HepG2 (cell line): ENCODE measurements at regions not wholly inside any gene's neighbourhood (a gene's known extent, or its start where the extent isn't known, plus 50 kb on each side); places are given as distances from the start of the nearest gene placed in this dataset.
"Not testable (repeated sequence)": the region's sequence is repeated elsewhere in the genome, so short reads cannot be mapped to it uniquely, and the experiment has no call there.

ENCODE experiments used
- ARID2 ChIP-seq: sonication (generic); formaldehyde crosslinking; IDR thresholded peaks from 2 replicates; pipeline ENCODE4 v1.8.1; 2022; ENCODE audit warnings: mild to moderate bottlenecking, missing genetic modification reagents, borderline replicate concordance
- GABPA ChIP-seq, 2 experiments: IDR thresholded peaks; 2 replicates each; pipeline ENCODE4 v1.6.1; 2011 to 2016; ENCODE audit warnings: low read depth in 2 of 2, low read length in 1 of 2, missing biosample characterization in 1 of 2, missing genetic modification characterization in 1 of 2
- HNRNPK ChIP-seq: fragments of 200-400 bp; formaldehyde crosslinking; IDR thresholded peaks from 2 replicates; pipeline ENCODE4 v1.6.1; 2018; ENCODE audit warnings: low read length, low read depth, moderate library complexity, mild to moderate bottlenecking; ENCODE audit not compliant: poor library complexity, severe bottlenecking
- MTA1 ChIP-seq: sonication (generic); formaldehyde crosslinking; IDR thresholded peaks from 2 replicates; pipeline ENCODE4 v1.4.0; 2020; ENCODE audit warnings: missing genetic modification reagents, mild to moderate bottlenecking, borderline replicate concordance
- NR2C2 ChIP-seq: sonication (generic); formaldehyde crosslinking; IDR thresholded peaks from 2 replicates; pipeline ENCODE4 v1.4.0; 2020; ENCODE audit warnings: missing genetic modification reagents, mild to moderate bottlenecking, moderate library complexity, borderline replicate concordance
- TF ChIP-seq, protein P1 (sequence below): sonication (generic); formaldehyde crosslinking; IDR thresholded peaks from 2 replicates; pipeline ENCODE4 v1.4.0; 2020; ENCODE audit warnings: missing genetic modification reagents
- TF ChIP-seq, protein P2 (sequence below): sonication (generic); formaldehyde crosslinking; IDR thresholded peaks from 2 replicates; pipeline ENCODE4 v1.5.0; 2020; ENCODE audit warnings: mild to moderate bottlenecking, missing genetic modification reagents, moderate library complexity
- TF ChIP-seq, protein P3 (sequence below): sonication (generic); formaldehyde crosslinking; conservative IDR thresholded peaks from 2 replicates; pipeline ENCODE4 v1.8.0; 2022; ENCODE audit warnings: missing genetic modification reagents
- TF ChIP-seq, protein P4 (sequence below): sonication (generic); formaldehyde crosslinking; IDR thresholded peaks from 2 replicates; pipeline ENCODE4 v1.5.0; 2020; ENCODE audit warnings: mild to moderate bottlenecking, missing genetic modification reagents, borderline replicate concordance

DNA sequence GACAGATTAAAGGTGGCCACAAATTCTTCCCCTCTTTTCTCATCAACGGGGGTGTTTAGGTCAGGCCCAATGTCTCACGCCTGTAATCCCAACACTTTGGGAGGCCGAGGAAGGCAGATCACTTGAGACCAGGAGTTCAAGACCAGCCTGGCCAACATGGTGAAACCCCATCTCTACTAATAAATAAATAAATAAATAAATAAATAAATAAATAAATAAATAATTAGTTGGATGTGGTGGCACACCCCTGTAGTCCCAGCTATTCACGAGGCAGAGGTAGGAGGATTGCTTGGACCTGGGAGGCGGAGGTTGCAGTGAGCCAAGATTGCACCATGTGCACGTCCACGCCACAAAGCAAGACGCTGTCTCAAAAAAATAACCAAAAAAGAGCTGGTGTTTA is 180.7 kb downstream of the FASLG start:
- TF ChIP-seq HNRNPK; GABPA (IDR thresholded peaks at IDR 0.05; ENCODE audit: low read depth, low read length); GABPA (CRISPR knock-in tag; IDR thresholded peaks at IDR 0.05; ENCODE audit: low read depth); NR2C2; MTA1 (CRISPR knock-in tag); ARID2: not testable (repeated sequence)
- TF ChIP-seq, protein P1, sequence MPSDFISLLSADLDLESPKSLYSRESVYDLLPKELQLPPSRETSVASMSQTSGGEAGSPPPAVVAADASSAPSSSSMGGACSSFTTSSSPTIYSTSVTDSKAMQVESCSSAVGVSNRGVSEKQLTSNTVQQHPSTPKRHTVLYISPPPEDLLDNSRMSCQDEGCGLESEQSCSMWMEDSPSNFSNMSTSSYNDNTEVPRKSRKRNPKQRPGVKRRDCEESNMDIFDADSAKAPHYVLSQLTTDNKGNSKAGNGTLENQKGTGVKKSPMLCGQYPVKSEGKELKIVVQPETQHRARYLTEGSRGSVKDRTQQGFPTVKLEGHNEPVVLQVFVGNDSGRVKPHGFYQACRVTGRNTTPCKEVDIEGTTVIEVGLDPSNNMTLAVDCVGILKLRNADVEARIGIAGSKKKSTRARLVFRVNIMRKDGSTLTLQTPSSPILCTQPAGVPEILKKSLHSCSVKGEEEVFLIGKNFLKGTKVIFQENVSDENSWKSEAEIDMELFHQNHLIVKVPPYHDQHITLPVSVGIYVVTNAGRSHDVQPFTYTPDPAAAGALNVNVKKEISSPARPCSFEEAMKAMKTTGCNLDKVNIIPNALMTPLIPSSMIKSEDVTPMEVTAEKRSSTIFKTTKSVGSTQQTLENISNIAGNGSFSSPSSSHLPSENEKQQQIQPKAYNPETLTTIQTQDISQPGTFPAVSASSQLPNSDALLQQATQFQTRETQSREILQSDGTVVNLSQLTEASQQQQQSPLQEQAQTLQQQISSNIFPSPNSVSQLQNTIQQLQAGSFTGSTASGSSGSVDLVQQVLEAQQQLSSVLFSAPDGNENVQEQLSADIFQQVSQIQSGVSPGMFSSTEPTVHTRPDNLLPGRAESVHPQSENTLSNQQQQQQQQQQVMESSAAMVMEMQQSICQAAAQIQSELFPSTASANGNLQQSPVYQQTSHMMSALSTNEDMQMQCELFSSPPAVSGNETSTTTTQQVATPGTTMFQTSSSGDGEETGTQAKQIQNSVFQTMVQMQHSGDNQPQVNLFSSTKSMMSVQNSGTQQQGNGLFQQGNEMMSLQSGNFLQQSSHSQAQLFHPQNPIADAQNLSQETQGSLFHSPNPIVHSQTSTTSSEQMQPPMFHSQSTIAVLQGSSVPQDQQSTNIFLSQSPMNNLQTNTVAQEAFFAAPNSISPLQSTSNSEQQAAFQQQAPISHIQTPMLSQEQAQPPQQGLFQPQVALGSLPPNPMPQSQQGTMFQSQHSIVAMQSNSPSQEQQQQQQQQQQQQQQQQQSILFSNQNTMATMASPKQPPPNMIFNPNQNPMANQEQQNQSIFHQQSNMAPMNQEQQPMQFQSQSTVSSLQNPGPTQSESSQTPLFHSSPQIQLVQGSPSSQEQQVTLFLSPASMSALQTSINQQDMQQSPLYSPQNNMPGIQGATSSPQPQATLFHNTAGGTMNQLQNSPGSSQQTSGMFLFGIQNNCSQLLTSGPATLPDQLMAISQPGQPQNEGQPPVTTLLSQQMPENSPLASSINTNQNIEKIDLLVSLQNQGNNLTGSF (CRISPR knock-in tag): not testable (repeated sequence)
- TF ChIP-seq, protein P2, sequence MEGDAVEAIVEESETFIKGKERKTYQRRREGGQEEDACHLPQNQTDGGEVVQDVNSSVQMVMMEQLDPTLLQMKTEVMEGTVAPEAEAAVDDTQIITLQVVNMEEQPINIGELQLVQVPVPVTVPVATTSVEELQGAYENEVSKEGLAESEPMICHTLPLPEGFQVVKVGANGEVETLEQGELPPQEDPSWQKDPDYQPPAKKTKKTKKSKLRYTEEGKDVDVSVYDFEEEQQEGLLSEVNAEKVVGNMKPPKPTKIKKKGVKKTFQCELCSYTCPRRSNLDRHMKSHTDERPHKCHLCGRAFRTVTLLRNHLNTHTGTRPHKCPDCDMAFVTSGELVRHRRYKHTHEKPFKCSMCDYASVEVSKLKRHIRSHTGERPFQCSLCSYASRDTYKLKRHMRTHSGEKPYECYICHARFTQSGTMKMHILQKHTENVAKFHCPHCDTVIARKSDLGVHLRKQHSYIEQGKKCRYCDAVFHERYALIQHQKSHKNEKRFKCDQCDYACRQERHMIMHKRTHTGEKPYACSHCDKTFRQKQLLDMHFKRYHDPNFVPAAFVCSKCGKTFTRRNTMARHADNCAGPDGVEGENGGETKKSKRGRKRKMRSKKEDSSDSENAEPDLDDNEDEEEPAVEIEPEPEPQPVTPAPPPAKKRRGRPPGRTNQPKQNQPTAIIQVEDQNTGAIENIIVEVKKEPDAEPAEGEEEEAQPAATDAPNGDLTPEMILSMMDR (CRISPR knock-in tag): not testable (repeated sequence)
- TF ChIP-seq, protein P3, sequence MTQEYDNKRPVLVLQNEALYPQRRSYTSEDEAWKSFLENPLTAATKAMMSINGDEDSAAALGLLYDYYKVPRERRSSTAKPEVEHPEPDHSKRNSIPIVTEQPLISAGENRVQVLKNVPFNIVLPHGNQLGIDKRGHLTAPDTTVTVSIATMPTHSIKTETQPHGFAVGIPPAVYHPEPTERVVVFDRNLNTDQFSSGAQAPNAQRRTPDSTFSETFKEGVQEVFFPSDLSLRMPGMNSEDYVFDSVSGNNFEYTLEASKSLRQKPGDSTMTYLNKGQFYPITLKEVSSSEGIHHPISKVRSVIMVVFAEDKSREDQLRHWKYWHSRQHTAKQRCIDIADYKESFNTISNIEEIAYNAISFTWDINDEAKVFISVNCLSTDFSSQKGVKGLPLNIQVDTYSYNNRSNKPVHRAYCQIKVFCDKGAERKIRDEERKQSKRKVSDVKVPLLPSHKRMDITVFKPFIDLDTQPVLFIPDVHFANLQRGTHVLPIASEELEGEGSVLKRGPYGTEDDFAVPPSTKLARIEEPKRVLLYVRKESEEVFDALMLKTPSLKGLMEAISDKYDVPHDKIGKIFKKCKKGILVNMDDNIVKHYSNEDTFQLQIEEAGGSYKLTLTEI: not testable (repeated sequence)
- TF ChIP-seq, protein P4, sequence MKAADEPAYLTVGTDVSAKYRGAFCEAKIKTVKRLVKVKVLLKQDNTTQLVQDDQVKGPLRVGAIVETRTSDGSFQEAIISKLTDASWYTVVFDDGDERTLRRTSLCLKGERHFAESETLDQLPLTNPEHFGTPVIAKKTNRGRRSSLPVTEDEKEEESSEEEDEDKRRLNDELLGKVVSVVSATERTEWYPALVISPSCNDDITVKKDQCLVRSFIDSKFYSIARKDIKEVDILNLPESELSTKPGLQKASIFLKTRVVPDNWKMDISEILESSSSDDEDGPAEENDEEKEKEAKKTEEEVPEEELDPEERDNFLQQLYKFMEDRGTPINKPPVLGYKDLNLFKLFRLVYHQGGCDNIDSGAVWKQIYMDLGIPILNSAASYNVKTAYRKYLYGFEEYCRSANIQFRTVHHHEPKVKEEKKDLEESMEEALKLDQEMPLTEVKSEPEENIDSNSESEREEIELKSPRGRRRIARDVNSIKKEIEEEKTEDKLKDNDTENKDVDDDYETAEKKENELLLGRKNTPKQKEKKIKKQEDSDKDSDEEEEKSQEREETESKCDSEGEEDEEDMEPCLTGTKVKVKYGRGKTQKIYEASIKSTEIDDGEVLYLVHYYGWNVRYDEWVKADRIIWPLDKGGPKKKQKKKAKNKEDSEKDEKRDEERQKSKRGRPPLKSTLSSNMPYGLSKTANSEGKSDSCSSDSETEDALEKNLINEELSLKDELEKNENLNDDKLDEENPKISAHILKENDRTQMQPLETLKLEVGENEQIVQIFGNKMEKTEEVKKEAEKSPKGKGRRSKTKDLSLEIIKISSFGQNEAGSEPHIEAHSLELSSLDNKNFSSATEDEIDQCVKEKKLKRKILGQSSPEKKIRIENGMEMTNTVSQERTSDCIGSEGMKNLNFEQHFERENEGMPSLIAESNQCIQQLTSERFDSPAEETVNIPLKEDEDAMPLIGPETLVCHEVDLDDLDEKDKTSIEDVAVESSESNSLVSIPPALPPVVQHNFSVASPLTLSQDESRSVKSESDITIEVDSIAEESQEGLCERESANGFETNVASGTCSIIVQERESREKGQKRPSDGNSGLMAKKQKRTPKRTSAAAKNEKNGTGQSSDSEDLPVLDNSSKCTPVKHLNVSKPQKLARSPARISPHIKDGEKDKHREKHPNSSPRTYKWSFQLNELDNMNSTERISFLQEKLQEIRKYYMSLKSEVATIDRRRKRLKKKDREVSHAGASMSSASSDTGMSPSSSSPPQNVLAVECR (CRISPR knock-in tag): not testable (repeated sequence)
